ENCODE measurements at regions not wholly inside any gene's neighbourhood (a gene's known extent, or its start where the extent isn't known, plus 50 kb on each side); places are given as distances from the start of the nearest gene placed in this dataset.

DNA sequence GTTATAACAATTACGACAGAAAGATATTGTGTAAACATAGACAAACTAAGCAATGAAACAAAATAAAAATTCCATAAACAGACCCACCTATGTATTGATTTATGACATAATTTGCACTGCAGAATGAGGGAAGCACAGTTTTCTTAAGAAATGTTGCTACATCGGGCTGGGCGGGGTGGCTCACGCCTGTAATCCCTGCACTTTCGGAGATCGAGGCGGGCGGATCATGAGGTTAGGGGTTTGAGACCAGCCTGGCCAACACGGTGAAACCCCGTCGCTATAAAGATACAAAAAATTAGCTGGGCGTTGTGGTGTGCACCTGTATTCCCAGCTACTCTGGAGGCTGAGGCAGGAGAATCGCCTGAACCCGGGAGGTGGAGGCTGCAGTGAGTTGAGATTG is 1344.4 kb upstream of the WWC1 start:
- TF ChIP-seq FOXP2 (optimal IDR thresholded peaks at IDR 0.05; ENCODE audit: control extremely low read depth, extremely low read length, insufficient read depth) (no peak), POLR2AphosphoS5 (IDR thresholded peaks at IDR 0.05; ENCODE audit: borderline replicate concordance, low read depth, low read length) (no peak), EZH2 (IDR thresholded peaks at IDR 0.05) (no peak)
